HEK293 (cell line): ENCODE measurements at regions not wholly inside any gene's neighbourhood (a gene's known extent, or its start where the extent isn't known, plus 50 kb on each side); places are given as distances from the start of the nearest gene placed in this dataset.

ENCODE experiments used
- CTCF ChIA-PET: fragments of 350-600 bp; formaldehyde crosslinking; extraction: SDS; loops from one replicate; lab custom pipeline; 2021; ENCODE audit warnings: antibody characterized with exemption; lab: Yijun Ruan, JAX
- POLR2A ChIA-PET: fragments of 300-600 bp; formaldehyde crosslinking; extraction: SDS; loops from one replicate; lab custom pipeline; 2020; ENCODE audit warnings: antibody characterized with exemption, inconsistent platforms; lab: Yijun Ruan, JAX
- H3K27ac ChIP-seq: fragments of 200-500 bp; sonication (Bioruptor generic); 2 replicates; pipeline ENCODE4 v1.5.1; 2014; ENCODE audit warnings: low read depth, low read length, control low read depth, inconsistent platforms; ENCODE audit errors: extremely low read depth
- H3K36me3 ChIP-seq, 2 experiments: fragments of 200-500 bp in 1 of 2; sonication (Bioruptor generic) in 1 of 2; 1 replicate in 1 of 2; 2 replicates in 1 of 2; pipeline ENCODE4 v1.5.1; 2014 to 2017; ENCODE audit warnings: inconsistent platforms in 2 of 2, low read length in 2 of 2; ENCODE audit not compliant: control insufficient read depth in 2 of 2, insufficient read depth in 1 of 2
- H3K4me1 ChIP-seq: fragments of 200-500 bp; sonication (Bioruptor generic); 2 replicates; pipeline ENCODE4 v1.5.1; 2014; ENCODE audit warnings: mild to moderate bottlenecking, low read length, inconsistent platforms; ENCODE audit not compliant: control insufficient read depth, insufficient read depth
- H3K4me3 ChIP-seq: 2 replicates; pipeline ENCODE4 v1.5.1; 2011; ENCODE audit warnings: low read depth, mild to moderate bottlenecking, control low read depth, low read length, moderate library complexity
- H3K9me3 ChIP-seq: fragments of 200-500 bp; sonication (Bioruptor generic); 2 replicates; pipeline ENCODE4 v1.5.1; 2014; ENCODE audit warnings: low read depth, low read length, inconsistent platforms; ENCODE audit not compliant: control insufficient read depth, insufficient read depth
- ATF2 ChIP-seq: fragments of 450-650 bp; formaldehyde crosslinking; IDR thresholded peaks from 2 replicates; pipeline ENCODE4 v1.5.1; 2016; ENCODE audit warnings: missing biosample characterization, missing genetic modification characterization, low read depth
- BCL11A ChIP-seq: fragments of 450-650 bp; formaldehyde crosslinking; IDR thresholded peaks from 2 replicates; pipeline ENCODE4 v1.5.1; 2016; ENCODE audit warnings: low read depth, missing biosample characterization, missing genetic modification characterization
- PBX3 ChIP-seq: sonication (generic); formaldehyde crosslinking; IDR thresholded peaks from 2 replicates; pipeline ENCODE4 v1.8.1; 2022; ENCODE audit warnings: mild to moderate bottlenecking, moderate library complexity, missing genetic modification reagents
- ZBTB7A ChIP-seq: fragments of 450-650 bp; formaldehyde crosslinking; IDR thresholded peaks from 2 replicates; pipeline ENCODE4 v1.5.1; 2016; ENCODE audit warnings: low read depth, missing biosample characterization, missing genetic modification characterization
- ZNF10 ChIP-seq: fragments of 450-650 bp; formaldehyde crosslinking; IDR thresholded peaks from 2 replicates; pipeline ENCODE4 v1.5.1; 2017; ENCODE audit warnings: missing biosample characterization, missing genetic modification characterization
- ZNF221 ChIP-seq: fragments of 450-650 bp; formaldehyde crosslinking; IDR thresholded peaks from 2 replicates; pipeline ENCODE4 v1.5.1; 2017; ENCODE audit warnings: missing biosample characterization, missing genetic modification characterization, borderline replicate concordance
- ZNF223 ChIP-seq: fragments of 450-650 bp; formaldehyde crosslinking; IDR thresholded peaks from 2 replicates; pipeline ENCODE4 v1.5.1; 2016; ENCODE audit warnings: missing biosample characterization, missing genetic modification characterization
- ZNF23 ChIP-seq: fragments of 450-650 bp; formaldehyde crosslinking; IDR thresholded peaks from 2 replicates; pipeline ENCODE4 v1.5.1; 2016; ENCODE audit warnings: missing biosample characterization, missing genetic modification characterization, borderline replicate concordance
- ZNF311 ChIP-seq: fragments of 450-650 bp; formaldehyde crosslinking; IDR thresholded peaks from 2 replicates; pipeline ENCODE4 v1.5.1; 2017; ENCODE audit warnings: missing biosample characterization, missing genetic modification characterization, borderline replicate concordance
- ZNF341 ChIP-seq: fragments of 450-650 bp; formaldehyde crosslinking; IDR thresholded peaks from 2 replicates; pipeline ENCODE4; 2016; ENCODE audit warnings: low read depth, missing biosample characterization, missing genetic modification characterization
- ZNF558 ChIP-seq: fragments of 450-650 bp; formaldehyde crosslinking; IDR thresholded peaks from 2 replicates; pipeline ENCODE4 v1.5.1; 2016; ENCODE audit warnings: missing biosample characterization, missing genetic modification characterization
- ZNF600 ChIP-seq: fragments of 450-650 bp; formaldehyde crosslinking; IDR thresholded peaks from 2 replicates; pipeline ENCODE4 v1.5.1; 2016; ENCODE audit warnings: missing biosample characterization, missing genetic modification characterization
- ZNF623 ChIP-seq: fragments of 450-650 bp; formaldehyde crosslinking; IDR thresholded peaks from 2 replicates; pipeline ENCODE4 v1.5.1; 2016; ENCODE audit warnings: missing biosample characterization, missing genetic modification characterization
- ZNF768 ChIP-seq: fragments of 450-650 bp; formaldehyde crosslinking; IDR thresholded peaks from 2 replicates; pipeline ENCODE4 v1.5.1; 2018; ENCODE audit warnings: missing biosample characterization, mild to moderate bottlenecking, missing genetic modification characterization
- TF ChIP-seq, protein P1 (sequence below): fragments of 450-650 bp; formaldehyde crosslinking; IDR thresholded peaks from 2 replicates; pipeline ENCODE4 v1.5.1; 2016; ENCODE audit warnings: missing biosample characterization, missing genetic modification characterization
- TF ChIP-seq, protein P2 (sequence below): fragments of 450-650 bp; formaldehyde crosslinking; IDR thresholded peaks from 2 replicates; pipeline ENCODE4 v1.5.1; 2017; ENCODE audit warnings: missing biosample characterization, missing genetic modification characterization
- TF ChIP-seq, protein P3 (sequence below): fragments of 450-650 bp; formaldehyde crosslinking; IDR thresholded peaks from 2 replicates; pipeline ENCODE4 v1.5.1; 2016; ENCODE audit warnings: missing biosample characterization, missing genetic modification characterization, low read depth

DNA sequence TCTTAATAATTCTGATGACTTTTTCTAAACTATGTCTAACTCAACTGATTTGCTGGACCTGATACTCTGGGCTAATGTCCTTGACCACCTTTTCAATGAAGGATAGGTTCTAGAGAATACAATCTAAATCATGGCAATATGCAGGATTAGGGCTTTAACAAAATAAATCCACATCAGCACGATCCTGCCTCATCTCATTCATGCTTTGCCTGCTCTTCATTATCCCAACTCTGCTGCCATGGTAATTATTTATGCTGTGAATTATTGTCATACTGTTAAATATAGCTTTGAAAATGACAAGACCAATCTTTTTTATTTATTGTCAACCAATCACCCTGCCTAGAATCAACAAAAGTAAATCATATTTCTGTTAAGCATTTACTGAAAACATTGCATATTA is 2176.7 kb upstream of the AGA start (continued):
- no peak for TF ChIP-seq ZBTB7A
- TF ChIP-seq ZNF10 (tag by site-specific recombination), result no peak
- no peak for TF ChIP-seq ZNF600
- TF ChIP-seq, protein P1, sequence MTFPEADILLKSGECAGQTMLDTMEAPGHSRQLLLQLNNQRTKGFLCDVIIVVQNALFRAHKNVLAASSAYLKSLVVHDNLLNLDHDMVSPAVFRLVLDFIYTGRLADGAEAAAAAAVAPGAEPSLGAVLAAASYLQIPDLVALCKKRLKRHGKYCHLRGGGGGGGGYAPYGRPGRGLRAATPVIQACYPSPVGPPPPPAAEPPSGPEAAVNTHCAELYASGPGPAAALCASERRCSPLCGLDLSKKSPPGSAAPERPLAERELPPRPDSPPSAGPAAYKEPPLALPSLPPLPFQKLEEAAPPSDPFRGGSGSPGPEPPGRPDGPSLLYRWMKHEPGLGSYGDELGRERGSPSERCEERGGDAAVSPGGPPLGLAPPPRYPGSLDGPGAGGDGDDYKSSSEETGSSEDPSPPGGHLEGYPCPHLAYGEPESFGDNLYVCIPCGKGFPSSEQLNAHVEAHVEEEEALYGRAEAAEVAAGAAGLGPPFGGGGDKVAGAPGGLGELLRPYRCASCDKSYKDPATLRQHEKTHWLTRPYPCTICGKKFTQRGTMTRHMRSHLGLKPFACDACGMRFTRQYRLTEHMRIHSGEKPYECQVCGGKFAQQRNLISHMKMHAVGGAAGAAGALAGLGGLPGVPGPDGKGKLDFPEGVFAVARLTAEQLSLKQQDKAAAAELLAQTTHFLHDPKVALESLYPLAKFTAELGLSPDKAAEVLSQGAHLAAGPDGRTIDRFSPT (tag by site-specific recombination), result no peak
- TF ChIP-seq ZNF311 (tag by site-specific recombination), result no peak
- no peak for TF ChIP-seq ZNF558 (tag by site-specific recombination)
- no peak for TF ChIP-seq BCL11A (tag by site-specific recombination)
- no peak for TF ChIP-seq ZNF341
- TF ChIP-seq ZNF223 (tag by site-specific recombination), result no peak
- TF ChIP-seq ZNF623, result no peak
- TF ChIP-seq, protein P2, sequence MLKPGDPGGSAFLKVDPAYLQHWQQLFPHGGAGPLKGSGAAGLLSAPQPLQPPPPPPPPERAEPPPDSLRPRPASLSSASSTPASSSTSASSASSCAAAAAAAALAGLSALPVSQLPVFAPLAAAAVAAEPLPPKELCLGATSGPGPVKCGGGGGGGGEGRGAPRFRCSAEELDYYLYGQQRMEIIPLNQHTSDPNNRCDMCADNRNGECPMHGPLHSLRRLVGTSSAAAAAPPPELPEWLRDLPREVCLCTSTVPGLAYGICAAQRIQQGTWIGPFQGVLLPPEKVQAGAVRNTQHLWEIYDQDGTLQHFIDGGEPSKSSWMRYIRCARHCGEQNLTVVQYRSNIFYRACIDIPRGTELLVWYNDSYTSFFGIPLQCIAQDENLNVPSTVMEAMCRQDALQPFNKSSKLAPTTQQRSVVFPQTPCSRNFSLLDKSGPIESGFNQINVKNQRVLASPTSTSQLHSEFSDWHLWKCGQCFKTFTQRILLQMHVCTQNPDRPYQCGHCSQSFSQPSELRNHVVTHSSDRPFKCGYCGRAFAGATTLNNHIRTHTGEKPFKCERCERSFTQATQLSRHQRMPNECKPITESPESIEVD, result no peak
- TF ChIP-seq, all 188 proteins: peak for 0

- Histone ChIP-seq H3K27ac (no peak overlapping the region), H3K9me3 (no peaks in the 10 kb centered on the region), H3K4me1 (no peaks in the 10 kb centered on the region), H3K4me3 (no peak overlapping the region), H3K36me3 (no peaks in the 10 kb centered on the region)
- ChIA-PET POLR2A (no interaction called here), CTCF (no interaction called here)
- TF ChIP-seq ATF2 (tag by site-specific recombination) (no peak), ZNF558 (tag by site-specific recombination) (no peak), ZNF23 (tag by site-specific recombination) (no peak), PBX3 (CRISPR knock-in tag) (no peak), ZNF221 (tag by site-specific recombination) (no peak), ZNF768 (no peak)
- TF ChIP-seq, protein P3, sequence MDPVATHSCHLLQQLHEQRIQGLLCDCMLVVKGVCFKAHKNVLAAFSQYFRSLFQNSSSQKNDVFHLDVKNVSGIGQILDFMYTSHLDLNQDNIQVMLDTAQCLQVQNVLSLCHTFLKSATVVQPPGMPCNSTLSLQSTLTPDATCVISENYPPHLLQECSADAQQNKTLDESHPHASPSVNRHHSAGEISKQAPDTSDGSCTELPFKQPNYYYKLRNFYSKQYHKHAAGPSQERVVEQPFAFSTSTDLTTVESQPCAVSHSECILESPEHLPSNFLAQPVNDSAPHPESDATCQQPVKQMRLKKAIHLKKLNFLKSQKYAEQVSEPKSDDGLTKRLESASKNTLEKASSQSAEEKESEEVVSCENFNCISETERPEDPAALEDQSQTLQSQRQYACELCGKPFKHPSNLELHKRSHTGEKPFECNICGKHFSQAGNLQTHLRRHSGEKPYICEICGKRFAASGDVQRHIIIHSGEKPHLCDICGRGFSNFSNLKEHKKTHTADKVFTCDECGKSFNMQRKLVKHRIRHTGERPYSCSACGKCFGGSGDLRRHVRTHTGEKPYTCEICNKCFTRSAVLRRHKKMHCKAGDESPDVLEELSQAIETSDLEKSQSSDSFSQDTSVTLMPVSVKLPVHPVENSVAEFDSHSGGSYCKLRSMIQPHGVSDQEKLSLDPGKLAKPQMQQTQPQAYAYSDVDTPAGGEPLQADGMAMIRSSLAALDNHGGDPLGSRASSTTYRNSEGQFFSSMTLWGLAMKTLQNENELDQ, result no peak
Measured at GRCh38 chr4:179624768-179625181, 2182.5 kb upstream of the AGA start.
